Epidermal melanocyte (primary cell): ENCODE measurements at regions not wholly inside any gene's neighbourhood (a gene's known extent, or its start where the extent isn't known, plus 50 kb on each side); places are given as distances from the start of the nearest gene placed in this dataset.

Experiments used
- DNase-seq: peaks from one replicate; pipeline ENCODE4 v3.0.0; 2011; ENCODE audit warnings: low spot score; ENCODE audit not compliant: insufficient read length

- DNase-seq = no peak
Measured at GRCh38 chr2:120650022-120650644, 85.5 kb upstream of the GLI2 start.

DNA sequence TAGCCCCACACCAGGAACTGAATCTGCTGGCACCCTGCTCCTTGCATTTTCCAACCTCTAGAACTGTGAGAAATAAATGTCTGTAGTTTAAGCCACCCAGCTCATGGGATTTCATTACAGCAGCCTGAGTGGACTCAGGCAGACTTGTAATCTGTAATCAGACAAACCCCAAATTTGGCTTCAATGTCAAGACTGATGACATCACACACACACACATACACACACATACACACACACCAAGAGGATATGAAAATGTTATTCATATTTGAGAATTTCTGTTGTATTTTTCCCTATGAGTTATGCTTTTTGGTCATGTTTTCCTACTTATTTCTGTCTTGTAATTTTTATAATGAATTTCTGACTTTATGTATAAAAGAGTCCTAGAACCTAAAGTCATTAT is 83.8 kb upstream of the GLI2 start:
- DNase-seq = no peak

GRCh38 chr2:120653046-120653445 is 82.6 kb upstream of the GLI2 start:
- no peak for DNase-seq

GRCh38 chr2:120653871-120654270 is 81.8 kb upstream of the GLI2 start:
- no peak for DNase-seq

DNA sequence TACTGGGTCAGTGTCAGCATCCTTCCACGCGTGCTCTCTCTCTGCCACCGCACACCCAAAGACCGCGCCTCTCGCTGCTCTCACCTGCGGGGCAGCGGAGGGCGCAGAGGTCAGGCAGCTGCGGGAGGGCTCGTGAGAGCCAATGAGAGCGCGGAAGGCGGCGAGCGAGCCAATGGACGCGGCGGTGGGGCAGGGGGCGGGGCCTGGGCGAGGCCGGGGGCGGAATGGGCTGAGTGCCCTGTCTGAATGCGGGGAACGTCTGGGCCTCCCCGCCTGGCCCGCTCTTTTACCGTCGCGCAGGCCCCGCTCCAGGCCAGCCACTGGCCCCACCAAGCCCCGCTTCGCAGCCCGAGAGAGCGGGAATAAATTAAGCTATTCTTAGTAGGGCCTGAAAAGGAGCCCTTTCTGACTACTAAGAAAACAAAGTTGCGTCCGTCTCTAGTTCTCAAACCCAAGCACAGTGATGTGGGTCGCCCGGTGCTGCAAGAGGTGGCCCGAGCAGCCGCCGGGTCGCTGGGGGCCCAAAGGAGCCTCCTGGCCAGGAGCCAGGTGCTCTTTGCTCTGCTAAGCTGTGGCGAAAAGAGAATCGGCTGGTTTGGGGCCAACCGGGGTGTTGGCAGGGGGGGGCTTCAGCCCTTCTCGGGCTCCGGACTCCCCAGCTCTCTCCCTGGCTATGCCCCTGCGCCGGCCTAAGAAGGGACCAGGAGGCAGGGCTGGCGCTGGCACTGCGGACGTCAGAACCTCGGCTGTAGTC is 81.1 kb upstream of the GLI2 start:
- DNase-seq = no peak

GRCh38 chr2:120656273-120656950 is 79.3 kb upstream of the GLI2 start:
- no peak for DNase-seq

DNA sequence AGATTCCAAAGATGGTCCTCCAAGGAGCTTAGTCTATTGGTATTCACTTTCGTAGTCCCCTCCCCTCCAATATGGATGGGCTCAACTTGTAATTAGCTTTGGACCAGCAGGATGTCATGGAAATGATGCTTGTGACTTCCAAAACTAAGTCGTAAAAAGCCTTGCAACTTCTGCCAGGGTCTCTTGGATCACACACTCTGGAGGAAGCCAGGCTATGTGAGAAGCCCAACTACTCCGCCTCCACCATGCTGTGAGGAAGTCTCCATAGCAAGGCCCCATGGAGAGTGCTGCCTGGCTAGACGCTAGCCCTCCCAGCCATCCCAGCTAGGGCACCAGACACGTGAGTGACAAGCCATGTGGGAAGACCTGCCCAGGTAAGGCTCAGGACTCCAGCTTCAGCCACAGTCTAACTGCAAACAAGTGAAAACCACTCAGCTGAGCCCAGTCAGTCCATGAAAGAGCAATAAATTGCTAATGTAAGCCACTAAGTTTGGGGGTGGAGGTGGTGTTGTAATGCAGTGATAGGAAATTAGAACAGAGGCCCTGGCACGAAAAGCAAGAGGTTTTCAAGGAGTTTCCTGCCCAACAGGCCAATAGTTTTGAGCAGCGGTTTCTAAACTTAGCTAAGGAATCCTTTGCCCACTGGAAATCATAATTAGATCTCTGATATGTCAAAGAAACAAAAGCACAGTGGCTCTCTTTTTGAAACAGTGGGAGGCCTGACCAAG is 77.5 kb upstream of the GLI2 start:
- DNase-seq = no peak

- no peak for DNase-seq
Measured at GRCh38 chr2:120658770-120659158, 76.9 kb upstream of the GLI2 start.

DNA sequence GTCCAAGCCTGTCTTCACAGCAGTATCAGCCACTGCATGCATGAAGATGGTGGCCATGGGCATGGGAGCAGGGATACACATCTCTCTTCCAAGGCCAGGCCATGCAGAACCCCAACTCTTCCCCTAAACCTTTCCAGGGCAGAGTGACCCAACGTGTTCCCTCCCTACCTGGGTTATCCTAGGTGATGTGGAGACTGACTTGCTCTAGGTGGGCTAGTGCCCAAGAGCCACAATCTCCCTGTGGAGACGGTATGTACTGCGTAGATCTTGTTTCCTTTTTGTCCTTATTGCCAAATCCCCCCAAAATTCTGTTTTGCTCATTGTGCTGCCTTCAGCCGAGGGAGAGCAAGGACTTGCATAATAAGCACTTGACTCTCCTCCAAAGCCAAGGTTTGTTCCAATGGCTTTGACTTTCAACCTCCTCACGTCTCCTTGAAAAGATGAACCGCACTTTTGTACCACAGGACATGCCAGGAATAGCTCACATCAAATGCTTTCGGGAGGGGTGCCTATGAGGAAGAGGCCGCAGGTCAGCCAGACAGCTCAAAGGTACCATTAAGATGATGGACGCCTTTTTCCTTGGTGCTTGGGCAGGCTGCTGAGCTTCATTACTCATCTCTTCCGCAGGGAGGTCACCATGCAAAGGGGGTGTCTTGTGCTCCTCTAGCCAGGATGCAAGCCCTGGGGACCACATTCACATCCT is 76.2 kb upstream of the GLI2 start:
- no peak for DNase-seq

GRCh38 chr2:120660056-120660694 is 75.5 kb upstream of the GLI2 start:
- DNase-seq = no peak

GRCh38 chr2:120660771-120661459 is 74.8 kb upstream of the GLI2 start:
- no peak for DNase-seq

- DNase-seq = no peak
Measured at GRCh38 chr2:120661551-120661950, 74.1 kb upstream of the GLI2 start.

DNA sequence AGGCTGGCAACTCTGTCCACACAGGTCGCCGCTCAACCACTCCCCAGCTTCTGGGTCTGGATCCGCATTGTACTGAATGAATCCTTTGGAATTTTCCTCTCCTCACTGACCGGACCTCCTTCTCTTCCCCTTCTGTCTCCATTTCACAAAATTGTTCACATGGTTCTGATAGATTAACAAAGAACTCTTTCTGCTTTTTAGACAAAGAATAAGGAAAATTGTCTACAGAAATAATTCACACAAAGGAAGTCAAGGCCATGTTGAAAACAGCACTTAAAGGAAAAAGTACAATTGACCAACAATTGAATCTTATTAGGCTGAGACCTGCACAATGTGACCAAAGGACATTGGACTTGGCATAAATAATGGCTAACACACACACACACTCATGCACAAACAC is 73.6 kb upstream of the GLI2 start:
- no peak for DNase-seq

DNA sequence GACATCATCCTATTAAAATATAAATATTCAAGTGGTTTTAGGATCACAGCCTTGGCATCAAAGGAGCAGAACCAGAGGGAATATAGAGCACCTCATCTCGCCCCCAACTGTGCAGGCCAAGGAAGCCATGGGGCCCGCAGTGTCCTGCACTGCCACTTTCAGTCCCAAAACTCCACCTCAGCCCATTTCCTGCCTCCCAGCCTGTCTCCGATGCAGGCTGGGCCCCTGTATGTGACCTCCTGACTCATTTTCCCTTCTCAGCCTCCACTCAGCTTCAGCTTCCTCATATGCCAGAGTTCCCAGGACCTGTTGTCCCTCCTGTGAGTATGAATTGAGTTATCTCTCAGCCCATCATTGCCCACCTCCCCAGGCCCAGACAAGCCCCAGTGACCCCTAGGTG is 72.9 kb upstream of the GLI2 start:
- DNase-seq = no peak

- no peak for DNase-seq
Measured at GRCh38 chr2:120666433-120666832, 69.2 kb upstream of the GLI2 start.

DNA sequence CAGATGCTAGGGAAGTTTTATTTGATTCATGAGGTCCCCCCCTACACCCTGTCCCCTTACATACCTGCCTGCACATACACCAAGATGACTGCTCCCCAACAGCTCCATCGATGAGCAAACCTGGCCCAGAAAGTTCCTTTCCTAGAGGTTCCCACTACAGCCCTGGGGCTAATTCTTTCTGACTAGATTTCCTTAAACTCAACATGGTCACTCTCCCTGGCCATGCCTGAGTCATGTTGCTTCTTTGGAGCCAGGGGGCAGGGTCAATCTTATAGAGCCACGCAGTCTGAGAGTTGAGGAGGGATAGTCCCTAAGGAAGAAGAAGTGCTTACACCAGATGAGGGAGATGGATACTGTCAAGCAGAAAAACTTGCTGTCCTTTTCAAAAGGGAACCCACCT is 67.7 kb upstream of the GLI2 start:
- no peak for DNase-seq

- no peak for DNase-seq
Measured at GRCh38 chr2:120669121-120669952, 66.3 kb upstream of the GLI2 start.

DNA sequence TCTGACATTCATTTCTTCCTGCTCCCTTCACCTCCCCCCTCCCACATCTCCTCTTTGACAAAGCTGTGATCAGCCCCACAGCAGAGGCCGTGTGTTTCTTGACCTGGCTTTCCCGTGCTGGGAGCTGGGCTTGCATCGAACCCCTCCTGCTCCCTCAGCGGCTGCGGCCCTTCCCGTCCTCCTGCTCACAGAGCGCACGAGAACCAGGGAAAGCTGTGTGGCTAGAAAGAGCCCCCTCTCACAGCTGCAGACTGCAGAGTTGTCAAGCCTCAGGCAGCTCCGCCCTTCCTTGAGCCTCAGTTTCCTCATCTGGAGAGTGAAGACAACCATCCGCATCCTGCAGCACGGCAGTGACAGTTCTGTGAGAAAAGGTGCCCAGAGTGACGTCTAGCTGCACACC is 65.7 kb upstream of the GLI2 start:
- DNase-seq = no peak

DNA sequence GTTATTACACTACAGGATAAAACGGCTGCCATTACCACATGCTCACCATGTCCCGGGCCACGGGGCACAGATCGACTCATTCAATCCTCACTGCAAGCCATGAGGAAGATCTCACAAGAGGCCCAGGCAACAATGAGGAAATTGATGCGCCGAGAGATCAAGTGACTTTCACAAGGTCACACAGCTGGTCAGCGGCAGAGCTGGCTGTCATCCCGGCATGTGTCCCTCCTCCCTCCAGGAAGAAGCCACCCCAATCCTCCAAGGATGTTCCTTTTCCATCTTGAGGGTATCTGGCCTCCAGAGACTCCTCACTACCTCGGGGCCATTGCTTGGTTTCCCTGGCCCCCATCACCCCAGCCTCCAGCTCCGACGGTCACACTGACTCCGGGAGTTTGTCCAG is 65.3 kb upstream of the GLI2 start:
- no peak for DNase-seq
